ENCODE measurements at regions not wholly inside any gene's neighbourhood (a gene's known extent, or its start where the extent isn't known, plus 50 kb on each side); places are given as distances from the start of the nearest gene placed in this dataset.

- ATAC-seq (ENCODE audit: insufficient read depth, low FRiP score) (no peak), DNase-seq (no peak)
- Histone ChIP-seq H3K9ac (ENCODE audit: insufficient read depth in 1 of 2, low read length in 2 of 2) (no peak overlapping the region), H3K4me1 (ENCODE audit: control insufficient read depth in 5 of 5, insufficient read depth in 5 of 5, low read length in 5 of 5) (no peaks in the 10 kb centered on the region), H3K9me3 (ENCODE audit: control insufficient read depth in 4 of 4, insufficient read depth in 3 of 4, low read length in 3 of 4) (peaks cover 0 to 7% (median 0%) of the 10 kb centered on the region in 4 donors), H3K4me3 (no peak overlapping the region), H3K27ac (ENCODE audit: low read depth in 1 of 2, low read length in 1 of 2) (no peak overlapping the region), H3K27me3 (ENCODE audit: control insufficient read depth in 3 of 3, insufficient read depth in 3 of 3, low read length in 2 of 3) (no peaks in the 10 kb centered on the region), H3K36me3 (ENCODE audit: control insufficient read depth in 4 of 4, insufficient read depth in 4 of 4, low read length in 4 of 4) (no peaks in the 10 kb centered on the region)
- TF ChIP-seq CTCF (IDR thresholded peaks at IDR 0.05; ENCODE audit: control extremely low read depth, extremely low read depth) = no peak
- WGBS, 2 donors = 36 to 47% methylated on average over 2 of the region's 2 CpGs
Measured at GRCh38 chr18:14940735-14941134, 192.8 kb downstream of the ANKRD30B start.

- peaks cover 0 to 7% (median 0%) of the 10 kb centered on the region in 4 donors for H3K9me3 ChIP-seq (ENCODE audit: control insufficient read depth in 4 of 4, insufficient read depth in 3 of 4, low read length in 3 of 4)
- ATAC-seq (ENCODE audit: insufficient read depth, low FRiP score) (no peak), DNase-seq (no peak)
- H3K27ac ChIP-seq (ENCODE audit: low read depth in 1 of 2, low read length in 1 of 2) = no peak overlapping the region
- no peak overlapping the region for H3K9ac ChIP-seq (ENCODE audit: insufficient read depth in 1 of 2, low read length in 2 of 2)
- no peaks in the 10 kb centered on the region for H3K4me1 ChIP-seq (ENCODE audit: control insufficient read depth in 5 of 5, insufficient read depth in 5 of 5, low read length in 5 of 5)
- 64 to 75% methylated on average over 5 of the region's 5 CpGs for WGBS, 2 donors
- H3K27me3 ChIP-seq (ENCODE audit: control insufficient read depth in 3 of 3, insufficient read depth in 3 of 3, low read length in 2 of 3) = no peaks in the 10 kb centered on the region
- no peak for TF ChIP-seq CTCF (IDR thresholded peaks at IDR 0.05; ENCODE audit: control extremely low read depth, extremely low read depth)
- no peak overlapping the region for H3K4me3 ChIP-seq
- H3K36me3 ChIP-seq (ENCODE audit: control insufficient read depth in 4 of 4, insufficient read depth in 4 of 4, low read length in 4 of 4) = no peaks in the 10 kb centered on the region
Measured at GRCh38 chr18:14941256-14941655, 193.3 kb downstream of the ANKRD30B start.

GRCh38 chr18:14941792-14942191, 193.8 kb downstream of the ANKRD30B start:
- no peaks in the 10 kb centered on the region for H3K4me1 ChIP-seq (ENCODE audit: control insufficient read depth in 5 of 5, insufficient read depth in 5 of 5, low read length in 5 of 5)
- TF ChIP-seq CTCF (IDR thresholded peaks at IDR 0.05; ENCODE audit: control extremely low read depth, extremely low read depth) = no peak
- peaks cover 0 to 6% (median 0%) of the 10 kb centered on the region in 4 donors for H3K9me3 ChIP-seq (ENCODE audit: control insufficient read depth in 4 of 4, insufficient read depth in 3 of 4, low read length in 3 of 4)
- H3K27ac ChIP-seq (ENCODE audit: low read depth in 1 of 2, low read length in 1 of 2) = no peak overlapping the region
- H3K36me3 ChIP-seq (ENCODE audit: control insufficient read depth in 4 of 4, insufficient read depth in 4 of 4, low read length in 4 of 4) = no peaks in the 10 kb centered on the region
- no peak for DNase-seq
- WGBS, 2 donors = 44 to 46% methylated on average over 3 of the region's 3 CpGs
- no peak overlapping the region for H3K9ac ChIP-seq (ENCODE audit: insufficient read depth in 1 of 2, low read length in 2 of 2)
- H3K4me3 ChIP-seq = no peak overlapping the region
- H3K27me3 ChIP-seq (ENCODE audit: control insufficient read depth in 3 of 3, insufficient read depth in 3 of 3, low read length in 2 of 3) = no peaks in the 10 kb centered on the region
- no peak for ATAC-seq (ENCODE audit: insufficient read depth, low FRiP score)

GRCh38 chr18:14942275-14942674, 194.3 kb downstream of the ANKRD30B start:
- no peak for ATAC-seq (ENCODE audit: insufficient read depth, low FRiP score)
- Histone ChIP-seq H3K9me3 (ENCODE audit: control insufficient read depth in 4 of 4, insufficient read depth in 3 of 4, low read length in 3 of 4) (peaks cover 0 to 4% (median 0%) of the 10 kb centered on the region in 4 donors), H3K36me3 (ENCODE audit: control insufficient read depth in 4 of 4, insufficient read depth in 4 of 4, low read length in 4 of 4) (no peaks in the 10 kb centered on the region), H3K4me3 (no peak overlapping the region), H3K27ac (ENCODE audit: low read depth in 1 of 2, low read length in 1 of 2) (no peak overlapping the region), H3K9ac (ENCODE audit: insufficient read depth in 1 of 2, low read length in 2 of 2) (no peak overlapping the region), H3K27me3 (ENCODE audit: control insufficient read depth in 3 of 3, insufficient read depth in 3 of 3, low read length in 2 of 3) (no peaks in the 10 kb centered on the region), H3K4me1 (ENCODE audit: control insufficient read depth in 5 of 5, insufficient read depth in 5 of 5, low read length in 5 of 5) (no peaks in the 10 kb centered on the region)
- no peak for TF ChIP-seq CTCF (IDR thresholded peaks at IDR 0.05; ENCODE audit: control extremely low read depth, extremely low read depth)
- no peak for DNase-seq
- WGBS, 2 donors = 88 to 90% methylated on average over 7 of the region's 7 CpGs

Data from lung (tissue), 11 donors.